Left lung (tissue), 4 donors: ENCODE measurements at regions not wholly inside any gene's neighbourhood (a gene's known extent, or its start where the extent isn't known, plus 50 kb on each side); places are given as distances from the start of the nearest gene placed in this dataset.
"Not testable (repeated sequence)": the region's sequence is repeated elsewhere in the genome, so short reads cannot be mapped to it uniquely, and the experiment has no call there.

ENCODE experiments used
- ATAC-seq: fragments of 200-7000 bp; cut with Tn5 transposase; one replicate; pipeline ENCODE4 v1.9.1; 2020; ENCODE audit warnings: moderate library complexity
- DNase-seq, 4 donors: peaks; one replicate each; pipeline ENCODE4 v3.0.0-alpha.2; 2013 to 2020
- H3K27ac ChIP-seq, 2 donors: fragments of 200-600 bp; sonication (generic) in 1 of 2; one replicate each; pipeline versions ENCODE4 v1.5.0 to v1.8.0; 2020 to 2021
- H3K27me3 ChIP-seq, 2 donors: fragments of 200-600 bp; sonication (generic) in 1 of 2; one replicate each; pipeline versions ENCODE4 v1.5.0 to v1.8.0; 2020 to 2021
- H3K36me3 ChIP-seq, 2 donors: fragments of 200-600 bp; sonication (generic) in 1 of 2; one replicate each; pipeline versions ENCODE4 v1.5.0 to v1.8.0; 2020 to 2021
- H3K4me1 ChIP-seq, 2 donors: fragments of 200-600 bp; one replicate each; pipeline ENCODE4 v1.8.0; 2021
- H3K4me3 ChIP-seq, 2 donors: fragments of 200-600 bp; sonication (generic) in 1 of 2; one replicate each; pipeline versions ENCODE4 v1.5.0 to v1.8.0; 2020 to 2021; ENCODE audit warnings: mild to moderate bottlenecking in 1 of 2
- H3K9me3 ChIP-seq, 2 donors: fragments of 200-600 bp; sonication (generic) in 1 of 2; one replicate each; pipeline versions ENCODE4 v1.5.0 to v1.8.0; 2020 to 2021
- CTCF ChIP-seq, 2 donors: fragments of 200-600 bp; sonication (generic) in 1 of 2; IDR thresholded peaks; one replicate each; pipeline versions ENCODE4 v1.5.0 to v1.8.0; 2021; ENCODE audit warnings: antibody characterized with exemption in 2 of 2
- intact Hi-C, 2 donors: fragments of 100-400 bp; cut with DNase I; formaldehyde crosslinking; loops; one replicate each; pipeline versions ENCODE4 v1.11.2 to v1.14.2; 2022
- donor health status: DM: no; HTN: yes; CAD: no.
- donor health status: DM: no; HTN: no; CAD: no.

GRCh38 chrX:66731398-66731797 lies 92.5 kb upstream of the EDA2R start:
- ATAC-seq: peak; percentile 43
- H3K27me3 ChIP-seq: no peaks in the 10 kb centered on the region
- H3K27ac ChIP-seq: no peak overlapping the region
- intact Hi-C loops: no loop called here
- no peak overlapping the region for H3K4me3 ChIP-seq
- no peaks in the 10 kb centered on the region for H3K4me1 ChIP-seq
- no peaks in the 10 kb centered on the region for H3K9me3 ChIP-seq
- DNase-seq: peak in 1 of 4 donors; percentile 2
- H3K36me3 ChIP-seq: no peaks in the 10 kb centered on the region
- peak in 1 of 2 donors; percentile 24 for TF ChIP-seq CTCF (IDR thresholded peaks at IDR 0.05)

GRCh38 chrX:66728818-66729271 lies 90.0 kb upstream of the EDA2R start:
- H3K4me1 ChIP-seq: no peaks in the 10 kb centered on the region
- H3K27me3 ChIP-seq: no peaks in the 10 kb centered on the region
- no peaks in the 10 kb centered on the region for H3K36me3 ChIP-seq
- intact Hi-C loops: no loop called here
- H3K9me3 ChIP-seq: no peaks in the 10 kb centered on the region
- peak; percentile 41 for TF ChIP-seq CTCF (IDR thresholded peaks at IDR 0.05)
- H3K4me3 ChIP-seq: peak overlapping the region; percentile 23 to 29
- H3K27ac ChIP-seq: no peak overlapping the region
- DNase-seq (peak in 3 of 4 donors; percentile 16 to 37 (median 32)), ATAC-seq (peak; percentile 98)

GRCh38 chrX:66717926-66718325 lies 79.0 kb upstream of the EDA2R start:
- intact Hi-C loops: no loop called here
- Histone ChIP-seq H3K36me3 (no peaks in the 10 kb centered on the region), H3K27me3 (no peaks in the 10 kb centered on the region), H3K4me3 (no peak overlapping the region), H3K9me3 (no peaks in the 10 kb centered on the region), H3K4me1 (no peaks in the 10 kb centered on the region), H3K27ac (no peak overlapping the region)
- ATAC-seq (no peak), DNase-seq (no peak)
- TF ChIP-seq CTCF (IDR thresholded peaks at IDR 0.05): no peak

- no peak for ATAC-seq
- Histone ChIP-seq H3K27ac (no peak overlapping the region), H3K4me1 (no peaks in the 10 kb centered on the region)
Measured at GRCh38 chrX:66698273-66699204, 59.7 kb upstream of the EDA2R start.

GRCh38 chrX:66692512-66692911 lies 53.6 kb upstream of the EDA2R start:
- intact Hi-C loops, ATAC-seq, DNase-seq, H3K36me3 ChIP-seq, H3K9me3 ChIP-seq, H3K27me3 ChIP-seq, H3K27ac ChIP-seq, H3K4me3 ChIP-seq, H3K4me1 ChIP-seq: not testable (repeated sequence)

More at GRCh38 chrX:66698273-66699204, 59.7 kb upstream of the EDA2R start:
- H3K4me3 ChIP-seq: no peak overlapping the region
- no peaks in the 10 kb centered on the region for H3K9me3 ChIP-seq
- intact Hi-C loops: no loop called here
- TF ChIP-seq CTCF (IDR thresholded peaks at IDR 0.05): no peak
- H3K36me3 ChIP-seq: no peaks in the 10 kb centered on the region
- DNase-seq: no peak
- H3K27me3 ChIP-seq: no peaks in the 10 kb centered on the region
